ENCODE measurements at regions not wholly inside any gene's neighbourhood (a gene's known extent, or its start where the extent isn't known, plus 50 kb on each side); places are given as distances from the start of the nearest gene placed in this dataset.

DNA sequence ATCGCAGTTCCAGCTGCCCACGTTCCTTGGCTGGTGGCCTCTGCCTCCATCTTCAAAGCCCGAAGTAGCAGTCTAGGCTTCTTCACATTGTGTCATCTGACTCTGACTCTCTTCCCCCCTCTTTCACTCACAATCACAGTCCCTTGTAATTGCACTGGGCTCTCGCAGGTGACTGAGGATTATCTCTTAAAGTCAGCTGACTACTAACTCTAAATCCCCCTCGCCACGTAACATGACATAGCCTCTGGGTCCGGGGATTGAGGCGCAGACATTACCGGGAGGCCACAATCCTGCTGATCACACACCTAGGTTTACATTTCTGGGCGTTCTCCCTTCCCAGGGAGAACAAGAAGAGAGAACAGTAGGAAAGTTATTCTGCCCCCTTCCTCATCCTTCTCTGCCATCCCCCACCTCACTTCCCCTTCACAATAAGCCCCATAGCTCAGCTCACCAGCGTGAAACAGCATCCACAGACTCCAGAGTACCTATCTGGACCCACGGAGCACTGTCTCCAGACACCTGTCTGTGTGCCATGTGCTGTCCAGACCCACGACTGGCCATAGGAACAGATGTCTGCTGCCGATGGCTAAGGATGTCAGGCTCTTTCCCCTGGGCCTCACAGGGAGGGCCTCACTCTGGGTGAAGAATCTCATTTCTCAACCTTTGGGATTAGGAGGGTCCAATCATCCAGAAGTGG is 64.3 kb upstream of the FZD7 start:
- no peak for DNase-seq (ENCODE audit: low read depth)

DNA sequence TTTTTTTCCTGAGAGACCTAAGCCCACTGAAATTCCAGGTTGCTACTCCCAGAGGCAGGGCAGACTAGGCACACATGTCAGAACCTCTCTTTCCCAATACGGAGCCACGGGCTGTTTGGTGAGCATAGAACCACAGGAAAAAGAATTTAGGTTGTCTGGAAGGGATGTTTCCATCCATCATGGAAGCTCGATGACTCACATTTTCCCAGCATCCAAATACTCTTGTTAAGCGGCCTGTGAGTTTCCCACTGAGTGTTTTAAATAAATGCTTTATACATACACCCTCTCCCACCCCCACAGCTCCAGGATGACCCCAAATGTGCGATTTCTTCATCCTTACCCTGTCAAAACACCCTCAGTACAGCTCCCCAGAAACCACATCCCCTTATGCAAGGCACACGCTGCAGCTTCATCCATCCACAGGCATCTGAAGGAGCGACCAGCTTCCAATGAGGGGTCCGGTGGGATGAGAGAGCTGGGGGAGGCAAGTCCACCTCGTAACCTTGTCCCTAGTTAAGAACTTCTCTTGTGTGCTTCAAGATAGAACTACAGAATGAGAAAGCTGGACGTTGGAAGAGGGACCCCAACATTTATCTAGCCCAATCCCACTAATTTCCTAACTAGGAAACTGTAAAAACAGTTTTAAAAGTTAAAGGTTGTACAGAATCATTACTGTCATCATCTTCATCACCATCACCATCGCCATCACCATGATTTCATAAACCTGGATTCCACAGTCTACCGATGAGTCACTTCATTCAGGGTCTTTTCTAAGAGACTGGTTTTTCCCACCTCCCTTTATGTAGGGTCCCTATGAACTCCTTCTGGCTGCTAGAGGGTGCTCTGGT is 63.5 kb upstream of the FZD7 start:
- DNase-seq (ENCODE audit: low read depth) = no peak

DNA sequence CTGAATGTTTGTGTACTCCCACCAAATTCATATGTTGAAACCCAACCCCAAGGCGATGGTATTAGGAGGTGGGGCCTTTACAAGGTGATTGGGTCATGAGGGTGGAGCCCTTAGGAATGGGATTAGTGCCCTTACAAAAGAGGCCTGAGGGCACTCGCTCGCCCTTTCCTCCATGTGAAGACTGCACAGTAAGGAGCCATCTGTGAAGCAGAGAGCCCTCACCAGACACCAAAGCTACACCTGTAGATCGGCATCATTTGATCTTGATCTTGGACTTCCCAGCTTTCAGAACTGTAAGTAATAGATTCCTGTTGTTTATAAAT is 62.9 kb upstream of the FZD7 start:
- DNase-seq (ENCODE audit: low read depth) = no peak

- no peak for DNase-seq (ENCODE audit: low read depth)
Measured at GRCh38 chr2:201971531-201972228, 62.0 kb upstream of the FZD7 start.

GRCh38 chr2:201972621-201973255 is 60.9 kb upstream of the FZD7 start:
- DNase-seq (ENCODE audit: low read depth) = no peak

GRCh38 chr2:201973305-201973928 is 60.2 kb upstream of the FZD7 start:
- no peak for DNase-seq (ENCODE audit: low read depth)

- DNase-seq (ENCODE audit: low read depth) = no peak
Measured at GRCh38 chr2:201974171-201975100, 59.2 kb upstream of the FZD7 start.

DNA sequence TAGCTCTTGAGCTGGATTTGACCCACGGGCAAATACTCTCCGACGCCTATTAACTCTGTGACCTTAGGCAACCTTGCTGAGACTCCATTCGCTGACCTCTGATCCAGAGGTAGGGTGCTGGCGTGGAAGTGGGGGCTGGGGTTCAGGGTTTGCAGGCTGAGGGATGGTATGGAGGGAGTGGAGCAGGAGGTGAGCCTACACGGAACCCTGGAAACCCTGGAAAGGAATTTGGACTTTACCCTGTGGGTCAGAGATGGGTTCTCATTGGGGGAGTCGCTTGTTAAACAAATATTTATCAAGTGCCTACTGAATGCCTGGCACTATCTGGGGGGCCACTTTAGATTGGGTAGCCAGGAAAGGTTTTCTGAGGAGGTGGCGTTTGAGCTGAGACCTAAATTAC is 58.2 kb upstream of the FZD7 start:
- no peak for DNase-seq (ENCODE audit: low read depth)

- no peak for DNase-seq (ENCODE audit: low read depth)
Measured at GRCh38 chr2:201975964-201976612, 57.6 kb upstream of the FZD7 start.

DNA sequence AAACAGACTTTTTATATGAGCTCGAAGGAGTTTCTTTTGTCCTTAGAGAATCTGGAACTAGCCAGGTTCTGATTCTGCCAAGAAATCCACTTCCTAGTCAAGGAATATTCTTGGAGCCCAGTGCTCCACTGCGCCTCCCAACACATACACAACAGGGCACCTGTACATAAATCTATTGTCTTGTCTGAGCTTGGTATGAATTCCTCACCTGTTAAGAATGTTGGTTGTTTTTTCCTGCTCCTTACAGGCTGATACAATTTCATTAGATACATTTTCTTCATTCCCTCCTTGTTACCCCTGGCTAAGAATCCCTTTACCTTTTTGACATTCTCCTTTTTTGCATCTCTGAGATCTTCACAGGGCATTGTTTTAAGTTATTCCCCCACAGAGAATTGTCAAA is 56.0 kb upstream of the FZD7 start:
- no peak for DNase-seq (ENCODE audit: low read depth)

- DNase-seq (ENCODE audit: low read depth) = no peak
Measured at GRCh38 chr2:201978333-201978732, 55.3 kb upstream of the FZD7 start.

DNA sequence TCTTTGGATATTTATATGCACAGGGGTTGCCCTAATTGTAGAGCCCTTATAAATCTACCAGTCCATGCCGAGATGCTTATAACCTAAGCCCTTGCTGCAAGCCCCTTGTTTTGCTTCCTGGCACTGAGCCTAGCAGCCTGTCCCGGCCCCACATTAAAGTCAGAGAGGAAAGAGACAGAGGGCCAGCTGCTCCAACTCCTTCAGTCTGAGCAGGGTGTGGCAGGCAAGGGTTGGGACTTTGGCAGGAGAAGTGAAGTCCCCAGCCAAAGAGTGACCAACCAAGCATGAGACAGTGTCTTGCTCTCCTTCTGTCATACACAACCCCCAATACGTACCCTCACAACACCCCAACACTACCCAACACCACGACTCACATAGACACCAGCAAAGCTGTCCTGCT is 54.7 kb upstream of the FZD7 start:
- no peak for DNase-seq (ENCODE audit: low read depth)

DNA sequence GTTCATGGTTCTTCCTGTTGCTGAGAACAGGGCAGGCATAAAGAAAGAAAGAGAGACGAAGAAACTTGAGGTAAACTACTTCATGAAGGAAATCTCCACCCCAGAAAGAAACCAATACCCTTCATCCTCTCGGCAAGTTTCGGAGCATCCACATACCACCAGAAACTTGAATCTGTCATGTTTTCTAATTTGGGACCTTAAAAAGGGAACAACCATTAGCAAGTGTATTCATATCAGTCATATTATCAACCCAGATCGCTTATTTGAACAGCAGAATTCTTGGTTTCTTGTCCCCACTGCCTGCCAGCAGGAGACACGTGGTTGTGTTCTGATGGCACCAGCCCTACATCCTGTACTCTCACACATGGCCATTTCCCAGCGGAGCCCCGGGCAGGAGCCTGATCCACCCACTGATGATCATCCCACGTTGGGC is 53.2 kb upstream of the FZD7 start:
- DNase-seq (ENCODE audit: low read depth) = no peak

- no peak for DNase-seq (ENCODE audit: low read depth)
Measured at GRCh38 chr2:201980946-201981345, 52.7 kb upstream of the FZD7 start.

GRCh38 chr2:201983174-201983573 is 50.5 kb upstream of the FZD7 start:
- no peak for DNase-seq (ENCODE audit: low read depth)

DNA sequence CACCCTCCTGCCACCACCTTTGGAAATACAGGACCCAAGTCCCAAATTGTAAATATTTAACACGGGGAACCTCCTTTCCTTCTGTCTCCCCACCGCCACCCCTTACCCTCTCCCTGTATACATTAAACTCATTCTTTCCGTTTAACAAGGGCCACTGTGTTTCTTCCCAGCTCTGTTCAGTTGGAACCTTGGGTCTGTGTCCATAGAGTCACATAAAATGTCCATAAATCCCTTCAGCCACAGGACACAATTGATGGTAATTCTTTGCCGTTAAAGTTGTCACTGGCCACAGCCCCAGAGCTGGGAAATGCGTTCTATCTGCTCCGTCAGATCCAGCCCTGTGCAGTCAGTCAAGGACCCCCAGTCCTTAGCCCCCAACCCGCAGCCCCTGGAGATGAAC is 49.9 kb upstream of the FZD7 start:
- no peak for DNase-seq (ENCODE audit: low read depth)

Data from activated T-helper 1 cell treated with Interleukin-2 at 50 U/mL for 16 hours (primary cell).